ENCODE measurements at regions not wholly inside any gene's neighbourhood (a gene's known extent, or its start where the extent isn't known, plus 50 kb on each side); places are given as distances from the start of the nearest gene placed in this dataset.

DNA sequence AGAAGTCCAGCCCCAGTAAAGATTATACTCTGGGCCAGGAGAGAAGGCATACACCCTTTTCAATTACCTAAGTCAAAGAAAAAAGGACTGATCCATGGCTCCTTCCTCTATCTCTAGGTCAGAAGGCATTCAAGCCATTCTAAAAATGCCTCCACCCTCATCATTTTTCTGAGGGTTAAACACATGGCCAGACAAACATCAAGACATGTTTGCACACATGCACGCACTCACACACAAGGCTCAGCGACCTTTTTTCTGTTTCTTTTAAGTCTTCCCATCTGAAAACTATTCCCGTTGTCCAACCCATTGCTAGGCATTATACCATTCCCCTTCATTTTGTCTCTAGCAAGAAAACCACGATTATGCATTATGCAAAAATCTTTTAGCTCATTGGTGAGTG lies 126.6 kb downstream of the EN1 start:
- H3K4me1 ChIP-seq: no peaks in the 10 kb centered on the region
- H3K27ac ChIP-seq: no peak overlapping the region
- H2AFZ ChIP-seq: no peak overlapping the region
- H3K36me3 ChIP-seq (ENCODE audit: control insufficient read depth, insufficient read depth, low read length): no peaks in the 10 kb centered on the region
- no peak overlapping the region for H3K9ac ChIP-seq
- H3K79me2 ChIP-seq: no peaks in the 10 kb centered on the region
- H3K4me2 ChIP-seq (ENCODE audit: low read length): no peak overlapping the region
- H3K27me3 ChIP-seq (ENCODE audit: control insufficient read depth, insufficient read depth, low read length): no peaks in the 10 kb centered on the region
- TF ChIP-seq CTCF (IDR thresholded peaks at IDR 0.05): no peak
- H3K4me3 ChIP-seq (ENCODE audit: low read depth, low read length): no peak overlapping the region
- peaks cover 4% of the 10 kb centered on the region for H3K9me3 ChIP-seq (ENCODE audit: control insufficient read depth, low read length)

DNA sequence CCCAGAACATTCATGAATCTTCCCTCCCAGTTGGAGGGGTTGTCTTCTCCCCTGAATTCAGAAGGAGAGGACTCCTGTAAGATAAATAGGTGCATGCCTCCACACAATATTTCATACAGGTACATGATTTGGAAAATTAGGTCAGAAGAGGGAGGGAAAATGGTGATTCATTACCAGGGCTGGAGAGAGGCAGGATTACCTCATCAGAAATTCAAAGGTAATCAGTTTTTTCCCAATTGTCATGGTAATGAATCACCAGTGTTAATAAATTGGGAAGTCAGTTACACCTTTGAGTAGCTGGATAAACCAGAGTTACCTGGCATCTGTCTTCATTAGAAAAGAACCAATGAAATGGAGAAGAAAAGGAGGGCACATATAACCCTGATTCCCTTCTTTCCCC lies 128.5 kb downstream of the EN1 start:
- no peak overlapping the region for H2AFZ ChIP-seq
- no peaks in the 10 kb centered on the region for H3K79me2 ChIP-seq
- no peaks in the 10 kb centered on the region for H3K36me3 ChIP-seq (ENCODE audit: control insufficient read depth, insufficient read depth, low read length)
- H3K9me3 ChIP-seq (ENCODE audit: control insufficient read depth, low read length): no peaks in the 10 kb centered on the region
- no peaks in the 10 kb centered on the region for H3K4me1 ChIP-seq
- H3K4me3 ChIP-seq (ENCODE audit: low read depth, low read length): no peak overlapping the region
- no peak overlapping the region for H3K4me2 ChIP-seq (ENCODE audit: low read length)
- H3K9ac ChIP-seq: no peak overlapping the region
- H3K27me3 ChIP-seq (ENCODE audit: control insufficient read depth, insufficient read depth, low read length): no peaks in the 10 kb centered on the region
- H3K27ac ChIP-seq: no peak overlapping the region
- TF ChIP-seq CTCF (IDR thresholded peaks at IDR 0.05): no peak

GRCh38 chr2:118716102-118716501 lies 131.3 kb downstream of the EN1 start:
- TF ChIP-seq CTCF (IDR thresholded peaks at IDR 0.05): no peak
- Histone ChIP-seq H3K27ac (no peak overlapping the region), H3K79me2 (no peaks in the 10 kb centered on the region)

DNA sequence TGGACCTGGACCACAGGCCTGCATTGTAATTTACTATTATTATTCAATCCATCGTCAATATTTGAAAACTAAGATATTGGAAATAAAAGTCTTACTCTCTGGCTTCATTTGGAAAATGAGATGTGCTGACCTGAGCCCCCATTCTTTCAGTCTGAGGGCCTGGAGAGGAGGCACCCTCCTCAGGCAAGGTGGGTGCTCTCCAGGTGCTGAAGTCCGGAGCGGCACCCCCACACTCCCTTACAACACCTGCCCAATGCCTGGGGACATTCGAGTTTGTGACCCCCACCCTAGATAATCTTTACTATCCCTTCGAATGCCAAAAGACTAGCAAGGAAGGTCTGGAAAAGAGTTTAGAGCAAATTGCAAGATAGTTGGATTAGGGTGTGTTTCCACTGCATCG lies 133.3 kb downstream of the EN1 start:
- H3K4me3 ChIP-seq (ENCODE audit: low read depth, low read length): no peak overlapping the region
- H3K9ac ChIP-seq: no peak overlapping the region
- H3K27me3 ChIP-seq (ENCODE audit: control insufficient read depth, insufficient read depth, low read length): no peaks in the 10 kb centered on the region
- no peak overlapping the region for H3K4me2 ChIP-seq (ENCODE audit: low read length)
- TF ChIP-seq CTCF (IDR thresholded peaks at IDR 0.05): no peak
- no peak overlapping the region for H2AFZ ChIP-seq
- H3K4me1 ChIP-seq: no peaks in the 10 kb centered on the region
- no peaks in the 10 kb centered on the region for H3K9me3 ChIP-seq (ENCODE audit: control insufficient read depth, low read length)
- H3K36me3 ChIP-seq (ENCODE audit: control insufficient read depth, insufficient read depth, low read length): no peaks in the 10 kb centered on the region
- H3K79me2 ChIP-seq: no peaks in the 10 kb centered on the region
- no peak overlapping the region for H3K27ac ChIP-seq

More at GRCh38 chr2:118716102-118716501, 131.3 kb downstream of the EN1 start:
- Histone ChIP-seq H3K9ac (no peak overlapping the region), H3K4me2 (ENCODE audit: low read length) (no peak overlapping the region), H3K27me3 (ENCODE audit: control insufficient read depth, insufficient read depth, low read length) (no peaks in the 10 kb centered on the region), H3K4me3 (ENCODE audit: low read depth, low read length) (no peak overlapping the region), H3K9me3 (ENCODE audit: control insufficient read depth, low read length) (no peaks in the 10 kb centered on the region), H3K4me1 (no peaks in the 10 kb centered on the region), H3K36me3 (ENCODE audit: control insufficient read depth, insufficient read depth, low read length) (no peaks in the 10 kb centered on the region), H2AFZ (no peak overlapping the region)

GRCh38 chr2:118711603-118712002 lies 135.8 kb downstream of the EN1 start:
- Histone ChIP-seq H3K27ac (no peak overlapping the region), H3K4me1 (no peaks in the 10 kb centered on the region), H3K9ac (no peak overlapping the region), H3K79me2 (no peaks in the 10 kb centered on the region), H3K9me3 (ENCODE audit: control insufficient read depth, low read length) (no peaks in the 10 kb centered on the region), H3K27me3 (ENCODE audit: control insufficient read depth, insufficient read depth, low read length) (no peaks in the 10 kb centered on the region), H2AFZ (no peak overlapping the region), H3K4me3 (ENCODE audit: low read depth, low read length) (no peak overlapping the region), H3K4me2 (ENCODE audit: low read length) (no peak overlapping the region), H3K36me3 (ENCODE audit: control insufficient read depth, insufficient read depth, low read length) (no peaks in the 10 kb centered on the region)
- no peak for TF ChIP-seq CTCF (IDR thresholded peaks at IDR 0.05)

All from parathyroid adenoma (tissue), 2 donors.